ENCODE measurements at regions not wholly inside any gene's neighbourhood (a gene's known extent, or its start where the extent isn't known, plus 50 kb on each side); places are given as distances from the start of the nearest gene placed in this dataset.
"Not testable (repeated sequence)": the region's sequence is repeated elsewhere in the genome, so short reads cannot be mapped to it uniquely, and the experiment has no call there.

DNA sequence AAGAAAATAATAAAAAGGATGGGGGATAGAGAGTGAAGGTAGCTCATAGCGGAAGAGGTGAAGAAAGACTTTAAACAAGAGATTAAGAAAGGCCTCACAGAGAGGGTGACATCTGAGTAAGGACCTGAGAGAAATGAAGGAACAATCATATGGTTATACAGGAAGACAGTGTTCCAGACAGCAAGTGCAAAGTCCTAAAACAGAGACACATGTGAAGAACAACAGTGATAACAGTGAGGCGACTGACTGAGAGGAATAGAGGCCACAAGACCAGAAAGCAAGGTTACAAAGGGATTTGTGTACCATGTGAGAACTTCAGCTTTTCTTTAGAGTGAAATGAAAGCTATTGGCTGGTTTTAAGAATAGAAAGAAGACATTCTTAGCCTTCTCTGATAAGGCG lies 141.6 kb upstream of the PALMD start:
- H3K27ac ChIP-seq (ENCODE audit: low read depth in 1 of 2, low read length in 1 of 2): no peak overlapping the region
- no peaks in the 10 kb centered on the region for H3K36me3 ChIP-seq (ENCODE audit: control insufficient read depth in 2 of 2, insufficient read depth in 2 of 2, low read length in 1 of 2)
- peaks cover 0 to 7% of the 10 kb centered on the region in 2 donors for H3K9me3 ChIP-seq (ENCODE audit: control insufficient read depth in 2 of 2, insufficient read depth in 1 of 2, low read length in 1 of 2)
- WGBS: 97% methylated on average over 3 of the region's 3 CpGs
- H3K27me3 ChIP-seq (ENCODE audit: control insufficient read depth in 2 of 2, insufficient read depth in 1 of 2, low read length in 1 of 2): no peaks in the 10 kb centered on the region
- DNase-seq (ENCODE audit: low read depth in 6 of 9, low spot score in 9 of 9): no peak
- no peaks in the 10 kb centered on the region for H3K4me1 ChIP-seq (ENCODE audit: control insufficient read depth in 2 of 2, insufficient read depth in 2 of 2, low read length in 2 of 2)
- no peak overlapping the region for H3K4me3 ChIP-seq (ENCODE audit: low read length in 2 of 2)

- H3K9me3 ChIP-seq (ENCODE audit: control insufficient read depth in 2 of 2, insufficient read depth in 1 of 2, low read length in 1 of 2): peaks cover 0 to 7% of the 10 kb centered on the region in 2 donors
These were observed 139.3 kb upstream of the PALMD start for GRCh38 chr1:99506631-99507030.

GRCh38 chr1:99507446-99507845 lies 138.5 kb upstream of the PALMD start:
- not testable (repeated sequence) for DNase-seq (ENCODE audit: low read depth in 6 of 9, low spot score in 9 of 9); H3K9me3 ChIP-seq (ENCODE audit: control insufficient read depth in 2 of 2, insufficient read depth in 1 of 2, low read length in 1 of 2); H3K27me3 ChIP-seq (ENCODE audit: control insufficient read depth in 2 of 2, insufficient read depth in 1 of 2, low read length in 1 of 2); H3K27ac ChIP-seq (ENCODE audit: low read depth in 1 of 2, low read length in 1 of 2); H3K4me1 ChIP-seq (ENCODE audit: control insufficient read depth in 2 of 2, insufficient read depth in 2 of 2, low read length in 2 of 2); H3K4me3 ChIP-seq (ENCODE audit: low read length in 2 of 2); H3K36me3 ChIP-seq (ENCODE audit: control insufficient read depth in 2 of 2, insufficient read depth in 2 of 2, low read length in 1 of 2)
- WGBS: over 99% methylated on average over 12 of the region's 12 CpGs

More at GRCh38 chr1:99506631-99507030, 139.3 kb upstream of the PALMD start:
- WGBS: 88% methylated on average over 2 of the region's 2 CpGs
- Histone ChIP-seq H3K4me3 (ENCODE audit: low read length in 2 of 2) (no peak overlapping the region), H3K36me3 (ENCODE audit: control insufficient read depth in 2 of 2, insufficient read depth in 2 of 2, low read length in 1 of 2) (no peaks in the 10 kb centered on the region), H3K4me1 (ENCODE audit: control insufficient read depth in 2 of 2, insufficient read depth in 2 of 2, low read length in 2 of 2) (no peaks in the 10 kb centered on the region), H3K27me3 (ENCODE audit: control insufficient read depth in 2 of 2, insufficient read depth in 1 of 2, low read length in 1 of 2) (no peaks in the 10 kb centered on the region), H3K27ac (ENCODE audit: low read depth in 1 of 2, low read length in 1 of 2) (no peak overlapping the region)
- DNase-seq (ENCODE audit: low read depth in 6 of 9, low spot score in 9 of 9): no peak

DNA sequence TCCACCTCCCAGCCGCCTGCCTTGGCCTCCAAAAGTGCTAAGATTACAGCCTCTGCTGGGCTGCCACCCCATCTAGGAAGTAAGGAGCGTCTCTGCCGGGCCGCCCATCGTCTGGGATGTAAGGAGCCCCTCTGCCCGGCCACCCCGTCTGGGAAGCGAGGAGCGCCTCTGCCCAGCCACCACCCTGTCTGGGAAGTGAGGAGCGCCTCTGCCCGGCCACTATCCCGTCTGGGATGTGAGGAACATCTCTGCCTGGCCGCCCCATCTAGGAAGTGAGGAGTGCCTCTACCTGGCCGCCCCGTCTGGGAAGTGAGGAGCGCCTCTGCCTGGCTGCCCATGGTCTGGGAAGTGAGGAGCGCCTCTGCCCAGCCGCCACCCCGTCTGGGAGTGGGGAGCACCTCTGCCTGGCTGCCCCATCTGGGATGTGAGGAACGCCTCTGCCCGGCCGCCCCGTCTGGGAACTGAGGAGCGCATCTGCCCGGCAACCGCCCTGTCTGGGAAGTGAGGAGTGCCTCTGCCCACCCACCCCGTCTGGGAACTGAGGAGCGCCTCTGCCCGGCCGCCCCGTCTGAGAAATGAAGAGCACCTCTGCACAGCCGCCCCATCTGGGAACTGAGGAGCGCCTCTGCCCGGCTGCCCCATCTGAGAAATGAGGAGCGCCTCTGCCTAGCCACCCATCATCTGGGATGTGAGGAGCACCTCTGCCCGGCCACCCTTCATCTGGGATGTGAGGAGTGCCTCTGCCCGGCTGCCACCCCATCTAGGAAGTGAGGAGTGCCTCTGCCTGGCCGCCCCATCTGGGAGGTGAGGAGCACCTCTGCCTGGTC lies 137.8 kb upstream of the PALMD start:
- DNase-seq (ENCODE audit: low read depth in 6 of 9, low spot score in 9 of 9): no peak

GRCh38 chr1:99508733-99509445 lies 137.0 kb upstream of the PALMD start:
- H3K4me3 ChIP-seq (ENCODE audit: low read length in 2 of 2); DNase-seq (ENCODE audit: low read depth in 6 of 9, low spot score in 9 of 9); H3K9me3 ChIP-seq (ENCODE audit: control insufficient read depth in 2 of 2, insufficient read depth in 1 of 2, low read length in 1 of 2); H3K27me3 ChIP-seq (ENCODE audit: control insufficient read depth in 2 of 2, insufficient read depth in 1 of 2, low read length in 1 of 2); H3K36me3 ChIP-seq (ENCODE audit: control insufficient read depth in 2 of 2, insufficient read depth in 2 of 2, low read length in 1 of 2); H3K4me1 ChIP-seq (ENCODE audit: control insufficient read depth in 2 of 2, insufficient read depth in 2 of 2, low read length in 2 of 2); H3K27ac ChIP-seq (ENCODE audit: low read depth in 1 of 2, low read length in 1 of 2): not testable (repeated sequence)
- WGBS: 97% methylated on average over 24 of the region's 24 CpGs

More for the DNA sequence above, 137.8 kb upstream of the PALMD start:
- Histone ChIP-seq H3K36me3 (ENCODE audit: control insufficient read depth in 2 of 2, insufficient read depth in 2 of 2, low read length in 1 of 2) (no peaks in the 10 kb centered on the region), H3K4me1 (ENCODE audit: control insufficient read depth in 2 of 2, insufficient read depth in 2 of 2, low read length in 2 of 2) (no peaks in the 10 kb centered on the region), H3K9me3 (ENCODE audit: control insufficient read depth in 2 of 2, insufficient read depth in 1 of 2, low read length in 1 of 2) (peaks cover 0 to 7% of the 10 kb centered on the region in 2 donors), H3K27me3 (ENCODE audit: control insufficient read depth in 2 of 2, insufficient read depth in 1 of 2, low read length in 1 of 2) (no peaks in the 10 kb centered on the region), H3K27ac (ENCODE audit: low read depth in 1 of 2, low read length in 1 of 2) (no peak overlapping the region), H3K4me3 (ENCODE audit: low read length in 2 of 2) (no peak overlapping the region)
- WGBS: 96% methylated on average over 38 of the region's 38 CpGs

GRCh38 chr1:99514823-99515552 lies 130.9 kb upstream of the PALMD start:
- not testable (repeated sequence) for H3K4me3 ChIP-seq (ENCODE audit: low read length in 2 of 2); H3K27me3 ChIP-seq (ENCODE audit: control insufficient read depth in 2 of 2, insufficient read depth in 1 of 2, low read length in 1 of 2); H3K27ac ChIP-seq (ENCODE audit: low read depth in 1 of 2, low read length in 1 of 2); H3K4me1 ChIP-seq (ENCODE audit: control insufficient read depth in 2 of 2, insufficient read depth in 2 of 2, low read length in 2 of 2); H3K36me3 ChIP-seq (ENCODE audit: control insufficient read depth in 2 of 2, insufficient read depth in 2 of 2, low read length in 1 of 2); DNase-seq (ENCODE audit: low read depth in 6 of 9, low spot score in 9 of 9); H3K9me3 ChIP-seq (ENCODE audit: control insufficient read depth in 2 of 2, insufficient read depth in 1 of 2, low read length in 1 of 2)
- 85% methylated on average over 7 of the region's 8 CpGs for WGBS

DNA sequence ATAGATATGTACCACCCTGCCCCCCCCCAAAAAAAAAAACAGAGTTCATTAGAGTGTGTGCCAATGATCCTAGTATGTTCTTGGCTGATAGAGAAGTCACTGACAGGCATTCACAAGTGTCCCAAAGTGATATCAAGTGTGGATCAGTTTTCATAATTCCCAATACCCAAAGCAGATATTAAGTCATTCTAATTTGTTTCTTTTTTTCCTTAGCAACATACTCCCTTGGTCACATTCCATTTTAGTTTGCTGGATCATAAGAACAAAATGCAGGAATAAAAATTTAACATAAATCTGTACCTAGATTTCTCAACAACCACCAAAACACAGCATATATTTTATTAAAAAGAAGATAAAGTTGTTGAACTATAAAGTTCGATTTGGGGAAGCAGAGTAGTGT lies 129.8 kb upstream of the PALMD start:
- Histone ChIP-seq H3K9me3 (ENCODE audit: control insufficient read depth in 2 of 2, insufficient read depth in 1 of 2, low read length in 1 of 2) (no peaks in the 10 kb centered on the region), H3K36me3 (ENCODE audit: control insufficient read depth in 2 of 2, insufficient read depth in 2 of 2, low read length in 1 of 2) (no peaks in the 10 kb centered on the region), H3K4me3 (ENCODE audit: low read length in 2 of 2) (no peak overlapping the region), H3K27me3 (ENCODE audit: control insufficient read depth in 2 of 2, insufficient read depth in 1 of 2, low read length in 1 of 2) (no peaks in the 10 kb centered on the region), H3K27ac (ENCODE audit: low read depth in 1 of 2, low read length in 1 of 2) (no peak overlapping the region), H3K4me1 (ENCODE audit: control insufficient read depth in 2 of 2, insufficient read depth in 2 of 2, low read length in 2 of 2) (no peaks in the 10 kb centered on the region)
- no peak for DNase-seq (ENCODE audit: low read depth in 6 of 9, low spot score in 9 of 9)
- WGBS: 95% methylated on average over 1 of the region's 1 CpG

- H3K4me3 ChIP-seq (ENCODE audit: low read length in 2 of 2): no peak overlapping the region
- no peaks in the 10 kb centered on the region for H3K27me3 ChIP-seq (ENCODE audit: control insufficient read depth in 2 of 2, insufficient read depth in 1 of 2, low read length in 1 of 2)
- no peaks in the 10 kb centered on the region for H3K4me1 ChIP-seq (ENCODE audit: control insufficient read depth in 2 of 2, insufficient read depth in 2 of 2, low read length in 2 of 2)
- no peaks in the 10 kb centered on the region for H3K36me3 ChIP-seq (ENCODE audit: control insufficient read depth in 2 of 2, insufficient read depth in 2 of 2, low read length in 1 of 2)
- no peak for DNase-seq (ENCODE audit: low read depth in 6 of 9, low spot score in 9 of 9)
- H3K27ac ChIP-seq (ENCODE audit: low read depth in 1 of 2, low read length in 1 of 2): no peak overlapping the region
- no peaks in the 10 kb centered on the region for H3K9me3 ChIP-seq (ENCODE audit: control insufficient read depth in 2 of 2, insufficient read depth in 1 of 2, low read length in 1 of 2)
These were observed 125.8 kb upstream of the PALMD start for GRCh38 chr1:99520121-99520520.

- DNase-seq (ENCODE audit: low read depth in 6 of 9, low spot score in 9 of 9): no peak
- no peak overlapping the region for H3K27ac ChIP-seq (ENCODE audit: low read depth in 1 of 2, low read length in 1 of 2)
- H3K9me3 ChIP-seq (ENCODE audit: control insufficient read depth in 2 of 2, insufficient read depth in 1 of 2, low read length in 1 of 2): no peaks in the 10 kb centered on the region
- H3K4me3 ChIP-seq (ENCODE audit: low read length in 2 of 2): no peak overlapping the region
- H3K27me3 ChIP-seq (ENCODE audit: control insufficient read depth in 2 of 2, insufficient read depth in 1 of 2, low read length in 1 of 2): no peaks in the 10 kb centered on the region
- 85% methylated on average over 1 of the region's 1 CpG for WGBS
- no peaks in the 10 kb centered on the region for H3K36me3 ChIP-seq (ENCODE audit: control insufficient read depth in 2 of 2, insufficient read depth in 2 of 2, low read length in 1 of 2)
- H3K4me1 ChIP-seq (ENCODE audit: control insufficient read depth in 2 of 2, insufficient read depth in 2 of 2, low read length in 2 of 2): no peaks in the 10 kb centered on the region
These were observed 120.6 kb upstream of the PALMD start for GRCh38 chr1:99525331-99525730.
